ENCODE measurements at regions not wholly inside any gene's neighbourhood (a gene's known extent, or its start where the extent isn't known, plus 50 kb on each side); places are given as distances from the start of the nearest gene placed in this dataset.

- no peaks in the 10 kb centered on the region for H3K9me3 Mint-ChIP-seq (ENCODE audit: unreplicated experiment)
- no peak overlapping the region for H3K4me3 Mint-ChIP-seq (ENCODE audit: unreplicated experiment)
- peaks cover 19% of the 10 kb centered on the region for H3K27me3 Mint-ChIP-seq (ENCODE audit: unreplicated experiment)
- TF ChIP-seq CTCF (IDR thresholded peaks at IDR 0.05): no peak
- no peak overlapping the region for H3K27ac Mint-ChIP-seq (ENCODE audit: unreplicated experiment)
- no peaks in the 10 kb centered on the region for H3K4me1 Mint-ChIP-seq (ENCODE audit: unreplicated experiment)
- no peak for DNase-seq (ENCODE audit: extremely low spot score, unreplicated experiment)
- H3K36me3 Mint-ChIP-seq (ENCODE audit: unreplicated experiment): no peaks in the 10 kb centered on the region
Measured at GRCh38 chr14:34256223-34256622, 205.8 kb downstream of the SPTSSA start.

- Mint-ChIP-seq H3K4me3 (ENCODE audit: unreplicated experiment) (no peak overlapping the region), H3K27me3 (ENCODE audit: unreplicated experiment) (peaks cover 17% of the 10 kb centered on the region), H3K4me1 (ENCODE audit: unreplicated experiment) (no peaks in the 10 kb centered on the region), H3K9me3 (ENCODE audit: unreplicated experiment) (no peaks in the 10 kb centered on the region), H3K36me3 (ENCODE audit: unreplicated experiment) (no peaks in the 10 kb centered on the region), H3K27ac (ENCODE audit: unreplicated experiment) (no peak overlapping the region)
- no peak for DNase-seq (ENCODE audit: extremely low spot score, unreplicated experiment)
- TF ChIP-seq CTCF (IDR thresholded peaks at IDR 0.05): no peak
Measured at GRCh38 chr14:34254571-34254970, 207.5 kb downstream of the SPTSSA start.

DNA sequence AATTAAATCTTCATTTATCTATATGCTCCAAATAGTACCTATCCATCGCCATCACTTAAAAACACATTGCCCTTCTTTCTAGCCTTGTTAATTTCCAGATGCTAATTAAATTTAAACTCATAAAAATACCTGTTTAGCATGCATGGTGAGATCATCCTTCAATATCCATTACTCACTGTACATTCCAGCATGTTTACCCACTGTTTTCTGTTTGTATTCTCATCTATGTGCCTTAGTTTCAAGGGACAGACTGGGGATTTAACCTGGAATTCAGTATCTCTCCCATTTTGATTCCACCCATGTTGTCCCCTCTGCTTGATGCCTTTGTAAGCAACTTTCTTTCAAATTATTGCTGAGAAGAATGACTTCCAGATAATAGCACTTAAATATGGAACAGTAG lies 208.0 kb downstream of the SPTSSA start:
- DNase-seq (ENCODE audit: extremely low spot score, unreplicated experiment): no peak
- Mint-ChIP-seq H3K4me1 (ENCODE audit: unreplicated experiment) (no peaks in the 10 kb centered on the region), H3K4me3 (ENCODE audit: unreplicated experiment) (no peak overlapping the region), H3K27ac (ENCODE audit: unreplicated experiment) (no peak overlapping the region), H3K9me3 (ENCODE audit: unreplicated experiment) (no peaks in the 10 kb centered on the region), H3K36me3 (ENCODE audit: unreplicated experiment) (no peaks in the 10 kb centered on the region), H3K27me3 (ENCODE audit: unreplicated experiment) (peaks cover 17% of the 10 kb centered on the region)
- TF ChIP-seq CTCF (IDR thresholded peaks at IDR 0.05): no peak

GRCh38 chr14:34252227-34252626 lies 209.8 kb downstream of the SPTSSA start:
- no peak for DNase-seq (ENCODE audit: extremely low spot score, unreplicated experiment)
- Mint-ChIP-seq H3K4me3 (ENCODE audit: unreplicated experiment) (no peak overlapping the region), H3K9me3 (ENCODE audit: unreplicated experiment) (no peaks in the 10 kb centered on the region), H3K27me3 (ENCODE audit: unreplicated experiment) (peaks cover 5% of the 10 kb centered on the region), H3K27ac (ENCODE audit: unreplicated experiment) (no peak overlapping the region), H3K4me1 (ENCODE audit: unreplicated experiment) (no peaks in the 10 kb centered on the region), H3K36me3 (ENCODE audit: unreplicated experiment) (no peaks in the 10 kb centered on the region)
- no peak for TF ChIP-seq CTCF (IDR thresholded peaks at IDR 0.05)

DNA sequence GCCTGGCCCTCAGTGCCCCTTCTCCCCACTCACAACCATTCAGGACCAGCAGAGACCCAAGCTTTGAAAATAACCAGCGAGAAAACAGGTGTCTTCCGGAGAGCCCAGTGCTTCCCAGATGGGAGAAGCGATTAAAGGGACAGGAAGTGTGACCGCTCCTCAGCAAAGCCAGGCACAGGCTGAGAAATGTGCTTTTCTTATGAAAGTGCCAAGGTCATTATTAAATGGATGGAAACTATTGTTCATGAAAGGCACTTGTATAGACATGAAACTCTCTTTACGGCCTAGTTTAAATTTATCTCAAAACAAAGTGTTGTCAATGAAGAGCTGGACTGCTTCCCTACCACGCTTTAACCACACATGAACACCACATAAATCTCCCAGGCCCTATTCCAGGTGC lies 210.4 kb downstream of the SPTSSA start:
- no peak for DNase-seq (ENCODE audit: extremely low spot score, unreplicated experiment)
- Mint-ChIP-seq H3K27me3 (ENCODE audit: unreplicated experiment) (peaks cover 5% of the 10 kb centered on the region), H3K4me1 (ENCODE audit: unreplicated experiment) (no peaks in the 10 kb centered on the region), H3K36me3 (ENCODE audit: unreplicated experiment) (no peaks in the 10 kb centered on the region), H3K4me3 (ENCODE audit: unreplicated experiment) (no peak overlapping the region), H3K9me3 (ENCODE audit: unreplicated experiment) (no peaks in the 10 kb centered on the region), H3K27ac (ENCODE audit: unreplicated experiment) (no peak overlapping the region)
- TF ChIP-seq CTCF (IDR thresholded peaks at IDR 0.05): no peak
